ENCODE measurements at regions not wholly inside any gene's neighbourhood (a gene's known extent, or its start where the extent isn't known, plus 50 kb on each side); places are given as distances from the start of the nearest gene placed in this dataset.

DNA sequence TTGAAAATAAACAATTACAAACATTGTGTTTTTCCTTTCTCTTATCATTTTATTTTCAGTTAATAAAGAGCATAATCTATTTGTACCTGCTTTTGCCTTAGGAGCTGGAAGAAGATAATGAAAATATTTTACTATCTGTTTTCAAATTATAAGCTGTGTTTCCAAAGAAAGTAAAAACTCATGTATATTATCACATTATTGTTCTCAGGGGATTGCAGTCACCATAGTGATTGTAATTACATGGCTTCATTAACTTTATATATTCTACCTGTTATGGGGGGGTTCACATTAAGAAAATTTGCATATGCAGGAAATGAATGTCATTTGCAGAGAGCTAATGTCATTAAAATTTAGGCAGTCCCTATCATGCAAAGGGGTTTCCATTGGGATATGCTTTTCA, 542.3 kb downstream of the NXPH1 start:
- TF ChIP-seq CTCF (IDR thresholded peaks at IDR 0.05; ENCODE audit: low read depth, low read length), result no peak
- no peak for DNase-seq (ENCODE audit: extremely low read depth, low read depth)

GRCh38 chr7:8982338-8982992, 549.1 kb downstream of the NXPH1 start:
- DNase-seq (ENCODE audit: extremely low read depth, low read depth), result no peak
- TF ChIP-seq CTCF (IDR thresholded peaks at IDR 0.05; ENCODE audit: low read depth, low read length), result no peak

- no peak for DNase-seq (ENCODE audit: extremely low read depth, low read depth)
- no peak for TF ChIP-seq CTCF (IDR thresholded peaks at IDR 0.05; ENCODE audit: low read depth, low read length)
These were observed 551.8 kb downstream of the NXPH1 start for GRCh38 chr7:8985255-8985654.

DNA sequence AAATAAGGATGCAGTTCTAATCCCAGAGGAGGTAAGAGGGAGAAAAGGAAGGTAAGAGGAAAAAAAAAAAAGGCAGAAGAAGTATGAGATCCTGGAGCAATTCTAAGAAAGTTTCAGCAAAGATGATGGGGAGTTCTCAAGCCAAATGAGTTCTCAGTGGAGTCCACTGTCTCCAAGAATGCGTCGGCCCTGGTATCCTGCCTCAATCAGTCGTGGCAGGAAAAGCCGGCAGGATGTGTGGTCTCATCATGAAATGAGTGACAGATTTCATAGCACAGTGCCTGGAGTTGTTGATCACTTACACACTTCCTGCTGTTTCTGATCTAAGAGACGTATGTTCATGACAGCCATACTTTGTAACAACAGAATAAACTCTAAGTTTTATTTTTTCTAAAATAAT, 554.9 kb downstream of the NXPH1 start:
- TF ChIP-seq CTCF (IDR thresholded peaks at IDR 0.05; ENCODE audit: low read depth, low read length), result no peak

DNA sequence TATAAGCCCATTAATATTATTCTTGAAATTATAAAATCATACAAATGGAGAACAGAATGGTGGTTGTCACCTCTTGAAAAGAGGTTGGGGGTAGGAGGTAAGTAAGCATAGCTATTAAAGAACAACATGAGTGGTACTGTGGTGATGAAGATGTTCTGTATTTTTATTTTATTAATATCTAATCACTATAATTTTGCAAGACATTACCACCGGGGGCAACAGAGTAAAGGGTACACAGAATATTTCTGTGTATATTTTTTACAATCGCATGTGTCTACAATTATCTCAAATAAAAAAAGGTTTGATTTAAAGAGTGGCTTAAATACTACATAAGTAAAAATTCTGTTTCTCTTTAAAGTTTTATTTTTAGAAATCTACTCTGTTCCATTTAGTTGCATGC, 557.8 kb downstream of the NXPH1 start:
- no peak for DNase-seq (ENCODE audit: extremely low read depth, low read depth)
- TF ChIP-seq CTCF (IDR thresholded peaks at IDR 0.05; ENCODE audit: low read depth, low read length), result no peak

More for the DNA sequence above, 554.9 kb downstream of the NXPH1 start:
- DNase-seq (ENCODE audit: extremely low read depth, low read depth), result no peak

GRCh38 chr7:8998762-8999161, 565.4 kb downstream of the NXPH1 start:
- TF ChIP-seq CTCF (IDR thresholded peaks at IDR 0.05; ENCODE audit: low read depth, low read length), result no peak
- no peak for DNase-seq (ENCODE audit: extremely low read depth, low read depth)

- no peak for DNase-seq (ENCODE audit: extremely low read depth, low read depth)
- no peak for TF ChIP-seq CTCF (IDR thresholded peaks at IDR 0.05; ENCODE audit: low read depth, low read length)
These were observed 580.5 kb downstream of the NXPH1 start for GRCh38 chr7:9013940-9014339.
